Testis (tissue), 2 donors: ENCODE measurements at regions not wholly inside any gene's neighbourhood (a gene's known extent, or its start where the extent isn't known, plus 50 kb on each side); places are given as distances from the start of the nearest gene placed in this dataset.

Experiments
- DNase-seq: peaks from one replicate; pipeline ENCODE4 v3.0.0-alpha.2; 2019
- H3K27ac ChIP-seq, 2 donors: fragments of 200-600 bp; sonication (generic); one replicate each; pipeline ENCODE4 v1.5.1; 2019
- H3K27me3 ChIP-seq: fragments of 200-600 bp; sonication (generic); one replicate; pipeline ENCODE4 v1.5.1; 2019
- H3K36me3 ChIP-seq: fragments of 200-600 bp; sonication (generic); one replicate; pipeline ENCODE4 v1.5.1; 2017; ENCODE audit warnings: low read depth; ENCODE audit errors: missing control alignments
- H3K4me1 ChIP-seq: fragments of 200-600 bp; sonication (generic); one replicate; pipeline ENCODE4 v1.5.1; 2019
- H3K4me3 ChIP-seq, 2 donors: fragments of 200-600 bp; sonication (generic); one replicate each; pipeline ENCODE4 v1.5.1; 2017 to 2019
- H3K9me3 ChIP-seq: fragments of 200-600 bp; sonication (generic); one replicate; pipeline ENCODE4 v1.5.1; 2017
- POLR2A ChIP-seq: fragments of 450-650 bp; IDR thresholded peaks from one replicate; pipeline ENCODE4 v1.6.1; 2017; ENCODE audit warnings: antibody characterized with exemption, mild to moderate bottlenecking, moderate library complexity
- WGBS, 2 donors: methylation state at CpG; one replicate each; pipeline ENCODE4 v1.1.5; 2018; 5-methylcytosine and 5-hydroxymethylcytosine counted together
- intact Hi-C: fragments of 100-400 bp; cut with DNase I; formaldehyde crosslinking; loops from one replicate; pipeline ENCODE4 v1.15.1; 2023; ENCODE audit warnings: low total_unique reads
- TF ChIP-seq, protein P1 (sequence below), 3 experiments: fragments of 450-650 bp in 2 of 3; fragments of 200-600 bp in 1 of 3; sonication (generic) in 1 of 3; IDR thresholded peaks; one replicate each; pipeline ENCODE4 v1.5.1; 2016 to 2019; ENCODE audit warnings: antibody characterized with exemption in 3 of 3, mild to moderate bottlenecking in 2 of 3, moderate library complexity in 1 of 3

DNA sequence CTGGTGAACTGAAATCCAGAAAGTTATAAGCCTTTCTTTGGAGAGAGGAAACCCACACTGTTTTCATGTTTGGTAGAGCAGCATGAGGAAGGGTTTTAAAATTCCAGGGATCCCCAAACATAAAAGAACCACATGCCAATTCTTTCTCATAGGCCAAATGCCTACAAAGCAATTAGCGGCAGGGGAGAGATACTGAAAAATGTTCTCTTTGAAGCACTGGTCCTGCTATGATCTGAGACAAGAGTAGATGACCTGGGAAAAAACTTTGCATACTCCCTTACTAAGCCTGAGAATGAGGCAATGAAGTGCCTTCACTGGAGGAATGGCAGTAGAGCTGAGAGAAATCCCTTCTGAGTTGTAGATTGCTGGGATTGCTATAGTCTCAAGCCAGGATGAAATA lies 1261.7 kb downstream of the DSC3 start:
- Histone ChIP-seq H3K27ac (no peak overlapping the region), H3K9me3 (no peaks in the 10 kb centered on the region), H3K4me3 (no peak overlapping the region), H3K27me3 (no peaks in the 10 kb centered on the region), H3K4me1 (no peaks in the 10 kb centered on the region), H3K36me3 (no peaks in the 10 kb centered on the region)
- intact Hi-C loops, result no loop called here
- WGBS, 2 donors, result 50 to 90% methylated on average over 1 of the region's 1 CpG
- TF ChIP-seq, protein P1, sequence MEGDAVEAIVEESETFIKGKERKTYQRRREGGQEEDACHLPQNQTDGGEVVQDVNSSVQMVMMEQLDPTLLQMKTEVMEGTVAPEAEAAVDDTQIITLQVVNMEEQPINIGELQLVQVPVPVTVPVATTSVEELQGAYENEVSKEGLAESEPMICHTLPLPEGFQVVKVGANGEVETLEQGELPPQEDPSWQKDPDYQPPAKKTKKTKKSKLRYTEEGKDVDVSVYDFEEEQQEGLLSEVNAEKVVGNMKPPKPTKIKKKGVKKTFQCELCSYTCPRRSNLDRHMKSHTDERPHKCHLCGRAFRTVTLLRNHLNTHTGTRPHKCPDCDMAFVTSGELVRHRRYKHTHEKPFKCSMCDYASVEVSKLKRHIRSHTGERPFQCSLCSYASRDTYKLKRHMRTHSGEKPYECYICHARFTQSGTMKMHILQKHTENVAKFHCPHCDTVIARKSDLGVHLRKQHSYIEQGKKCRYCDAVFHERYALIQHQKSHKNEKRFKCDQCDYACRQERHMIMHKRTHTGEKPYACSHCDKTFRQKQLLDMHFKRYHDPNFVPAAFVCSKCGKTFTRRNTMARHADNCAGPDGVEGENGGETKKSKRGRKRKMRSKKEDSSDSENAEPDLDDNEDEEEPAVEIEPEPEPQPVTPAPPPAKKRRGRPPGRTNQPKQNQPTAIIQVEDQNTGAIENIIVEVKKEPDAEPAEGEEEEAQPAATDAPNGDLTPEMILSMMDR (IDR thresholded peaks at IDR 0.05), result no peak
- no peak for TF ChIP-seq POLR2A
- DNase-seq, result no peak

DNA sequence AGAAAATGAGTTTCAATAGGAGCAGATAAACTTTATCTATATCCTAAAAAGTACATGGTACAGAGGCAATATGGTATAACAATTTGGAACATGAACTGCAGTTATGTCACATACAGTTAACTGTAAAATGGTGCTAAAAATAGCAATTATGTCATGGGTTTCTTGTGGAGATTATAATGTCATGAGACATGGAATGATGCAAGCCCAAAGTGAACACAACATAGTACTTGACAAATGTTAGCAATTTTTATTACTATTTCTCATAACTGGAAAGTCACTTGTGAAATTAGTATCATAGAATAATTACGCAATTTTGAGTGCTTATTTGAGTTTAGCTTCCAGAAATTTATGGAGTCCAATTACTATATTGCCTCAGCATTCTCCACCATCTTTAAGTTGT lies 1263.4 kb downstream of the DSC3 start:
- H3K9me3 ChIP-seq, result no peaks in the 10 kb centered on the region
- intact Hi-C loops, result no loop called here
- no peaks in the 10 kb centered on the region for H3K36me3 ChIP-seq
- no peaks in the 10 kb centered on the region for H3K27me3 ChIP-seq
- no peak for DNase-seq
- H3K4me1 ChIP-seq, result no peaks in the 10 kb centered on the region
- no peak for TF ChIP-seq POLR2A
- WGBS, 2 donors, result 95 to 96% methylated on average over 1 of the region's 1 CpG
- no peak overlapping the region for H3K27ac ChIP-seq
- no peak overlapping the region for H3K4me3 ChIP-seq

DNA sequence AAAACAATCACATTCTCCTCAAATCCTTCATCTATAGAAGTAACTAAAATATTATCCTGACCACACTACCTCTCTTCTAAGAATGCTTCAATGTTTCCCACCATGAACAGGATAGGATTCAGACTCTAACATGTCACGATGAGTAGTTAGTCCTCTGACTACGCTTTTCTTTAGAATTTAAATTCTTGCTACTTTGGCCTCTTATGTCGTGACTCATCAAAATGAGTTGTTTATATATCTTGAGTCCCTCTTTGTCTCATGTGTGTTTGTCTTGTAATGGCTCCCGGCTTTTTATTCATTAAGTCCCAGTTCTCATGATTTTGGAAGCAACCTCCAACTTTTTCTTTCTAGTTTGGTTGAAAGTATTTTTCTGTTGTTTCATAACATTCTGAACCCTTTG lies 1289.2 kb downstream of the DSC3 start:
- DNase-seq, result no peak
- TF ChIP-seq POLR2A, result no peak
- TF ChIP-seq, protein P1 (IDR thresholded peaks at IDR 0.05), result no peak
- Histone ChIP-seq H3K9me3 (no peaks in the 10 kb centered on the region), H3K36me3 (no peaks in the 10 kb centered on the region), H3K4me3 (no peak overlapping the region), H3K4me1 (no peaks in the 10 kb centered on the region), H3K27ac (no peak overlapping the region), H3K27me3 (no peaks in the 10 kb centered on the region)
- intact Hi-C loops, result no loop called here
- WGBS, 2 donors, result 85 to 91% methylated on average over 4 of the region's 4 CpGs

DNA sequence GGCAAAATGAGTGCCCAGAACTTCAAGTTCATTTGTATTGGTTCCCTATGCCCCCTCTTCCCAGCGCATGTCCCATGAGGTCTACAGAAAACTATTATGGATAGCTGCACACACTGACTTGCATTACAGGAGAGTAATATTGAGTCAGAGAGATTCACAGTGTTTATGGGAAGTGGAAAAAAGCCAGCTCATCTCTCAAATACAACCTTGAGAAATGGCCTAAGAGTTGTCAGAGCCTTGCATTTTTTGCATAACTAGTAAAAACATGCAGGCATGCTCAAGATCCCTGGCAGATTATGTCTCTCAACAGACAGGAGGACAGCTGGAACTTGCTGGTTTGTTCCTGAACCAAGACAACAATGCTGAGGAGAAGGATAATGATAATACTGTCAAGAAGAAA lies 1292.8 kb downstream of the DSC3 start:
- Histone ChIP-seq H3K27me3 (no peaks in the 10 kb centered on the region), H3K4me1 (no peaks in the 10 kb centered on the region), H3K4me3 (no peak overlapping the region), H3K36me3 (no peaks in the 10 kb centered on the region), H3K9me3 (no peaks in the 10 kb centered on the region), H3K27ac (no peak overlapping the region)
- no peak for DNase-seq
- WGBS, 2 donors, result 95 to 100% methylated on average over 1 of the region's 1 CpG
- intact Hi-C loops, result no loop called here
- TF ChIP-seq, protein P1 (IDR thresholded peaks at IDR 0.05), result no peak
- no peak for TF ChIP-seq POLR2A

DNA sequence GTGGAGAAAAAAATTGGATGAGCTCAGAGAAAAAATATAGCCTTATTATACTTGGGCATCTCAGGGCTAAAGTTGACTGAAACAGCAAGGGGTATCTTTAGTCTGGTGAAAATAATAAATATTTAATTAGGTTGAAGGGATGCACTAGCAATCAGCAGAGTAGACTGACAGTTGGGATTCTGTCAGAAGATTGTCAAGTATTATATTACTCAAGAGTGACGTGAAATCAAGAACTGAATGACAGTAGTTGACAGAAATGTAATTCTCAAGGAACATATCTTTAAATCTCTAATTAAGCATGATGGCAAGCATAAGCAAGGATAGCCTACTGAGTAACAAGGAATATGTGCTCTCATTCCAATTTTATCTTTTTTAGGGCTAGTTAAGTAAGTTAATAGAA lies 1301.1 kb downstream of the DSC3 start:
- TF ChIP-seq POLR2A, result no peak
- TF ChIP-seq, protein P1 (IDR thresholded peaks at IDR 0.05), result no peak
- Histone ChIP-seq H3K27me3 (no peaks in the 10 kb centered on the region), H3K4me3 (no peak overlapping the region), H3K9me3 (no peaks in the 10 kb centered on the region), H3K36me3 (no peaks in the 10 kb centered on the region), H3K4me1 (no peaks in the 10 kb centered on the region), H3K27ac (no peak overlapping the region)
- whole genome bisulfite sequencing, 2 donors, result 94 to 95% methylated on average over 1 of the region's 1 CpG
- DNase-seq, result no peak
- intact Hi-C loops, result no loop called here
